GM19452 (cell line): ENCODE measurements at regions not wholly inside any gene's neighbourhood (a gene's known extent, or its start where the extent isn't known, plus 50 kb on each side); places are given as distances from the start of the nearest gene placed in this dataset.
A peak's percentile ranks its signal among the peaks of the same experiment; 100 is the strongest.
"Not testable (repeated sequence)": the region's sequence is repeated elsewhere in the genome, so short reads cannot be mapped to it uniquely, and the experiment has no call there.

Experiments used
- ATAC-seq: cut with Tn5 transposase; IDR thresholded peaks from one replicate; pipeline ENCODE4 v1.9.1; 2021; ENCODE audit not compliant: unreplicated experiment

DNA sequence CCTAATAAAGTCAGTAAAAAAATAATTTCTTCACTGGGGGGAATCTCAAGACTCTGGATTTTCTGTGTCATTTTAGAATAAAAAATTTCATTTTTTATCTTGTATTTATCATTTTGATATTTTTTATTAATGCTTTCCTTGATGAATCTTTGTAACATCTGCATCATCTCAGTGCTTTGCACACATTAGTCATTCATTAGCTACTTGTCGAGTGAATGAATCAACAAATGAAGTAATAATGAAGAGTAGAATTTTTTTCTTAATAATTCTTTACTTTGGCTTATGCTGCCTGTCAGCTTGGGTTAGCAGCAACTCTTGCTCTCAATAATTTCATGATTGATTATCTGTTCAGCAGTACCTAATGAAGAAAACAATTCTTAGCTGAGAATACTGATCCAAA, 530.8 kb downstream of the GRXCR1 start:
- ATAC-seq = no peak

DNA sequence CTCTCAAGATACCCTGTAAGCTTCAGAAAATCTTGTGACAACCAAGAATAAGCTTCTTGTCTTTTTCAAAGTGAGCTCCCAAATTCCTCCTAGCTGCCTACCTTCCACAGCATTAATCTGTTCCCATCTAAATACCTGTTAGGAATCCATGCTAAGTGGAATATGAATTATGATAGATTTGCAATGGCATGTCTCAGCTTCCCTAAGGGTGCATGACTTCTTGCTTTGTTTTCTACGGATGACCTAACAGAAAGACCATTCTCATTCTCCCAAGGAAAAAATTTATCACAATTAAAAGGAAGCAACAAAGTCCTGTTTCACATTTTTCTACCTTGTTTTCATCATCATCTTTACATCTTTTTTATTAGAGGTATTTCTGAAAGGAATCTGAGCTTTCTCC, 532.7 kb downstream of the GRXCR1 start:
- ATAC-seq = no peak

DNA sequence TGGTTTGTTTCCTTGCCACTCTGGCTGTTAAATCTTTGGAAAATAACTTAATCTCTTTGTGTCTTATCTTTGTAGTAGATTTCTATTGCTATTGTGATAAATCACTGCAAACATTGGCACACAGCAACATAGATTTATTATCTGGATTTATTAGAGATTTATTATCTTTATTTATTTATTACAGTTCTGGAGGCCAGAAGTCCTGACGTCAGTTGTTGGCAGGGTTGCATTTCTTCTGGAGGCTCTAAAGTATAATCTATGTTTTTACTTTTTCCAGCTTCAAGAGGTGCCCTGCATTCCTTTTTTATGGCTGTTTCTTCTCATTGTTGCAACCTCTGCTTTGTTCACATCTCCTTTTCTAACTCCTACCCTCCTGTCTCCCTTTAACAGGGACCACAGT, 542.8 kb downstream of the GRXCR1 start:
- no peak for ATAC-seq

DNA sequence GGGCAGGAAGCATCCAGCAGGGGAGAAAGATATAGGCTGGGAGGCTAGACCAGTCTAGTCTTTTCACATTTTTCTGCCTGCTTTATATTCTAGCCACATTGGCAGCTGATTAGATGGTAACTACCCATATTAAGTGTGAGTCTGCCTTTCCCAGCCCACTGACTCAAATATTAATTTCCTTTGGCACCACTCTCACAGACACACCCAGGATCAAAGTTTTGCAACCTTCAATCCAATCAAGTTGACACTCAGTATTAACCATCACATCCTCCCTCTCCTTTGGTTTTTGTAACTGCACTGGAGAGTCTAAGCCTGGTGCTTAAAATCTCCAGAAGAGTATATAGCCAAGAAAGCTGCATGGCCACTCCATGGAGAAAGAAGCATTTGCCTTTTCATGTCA, 560.4 kb downstream of the GRXCR1 start:
- no peak for ATAC-seq

DNA sequence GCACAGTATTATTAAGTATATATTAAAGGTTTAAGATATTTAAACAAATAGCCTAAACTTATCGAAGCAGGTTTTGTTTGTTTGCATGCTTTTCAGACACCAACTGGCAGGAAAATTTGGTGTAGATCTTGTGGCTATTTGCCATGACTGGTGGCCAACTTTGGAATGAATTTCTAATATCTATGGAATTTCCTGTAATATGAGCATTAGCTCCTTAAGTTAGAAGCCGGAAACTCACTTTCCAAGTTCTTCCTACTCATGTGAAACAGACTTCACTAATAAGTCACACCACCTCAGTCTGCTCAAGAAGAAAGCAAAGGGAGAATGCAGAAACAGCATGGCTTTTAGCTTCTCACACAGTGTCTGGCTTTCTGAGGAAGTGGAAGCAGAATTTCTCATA, 563.9 kb downstream of the GRXCR1 start:
- no peak for ATAC-seq

DNA sequence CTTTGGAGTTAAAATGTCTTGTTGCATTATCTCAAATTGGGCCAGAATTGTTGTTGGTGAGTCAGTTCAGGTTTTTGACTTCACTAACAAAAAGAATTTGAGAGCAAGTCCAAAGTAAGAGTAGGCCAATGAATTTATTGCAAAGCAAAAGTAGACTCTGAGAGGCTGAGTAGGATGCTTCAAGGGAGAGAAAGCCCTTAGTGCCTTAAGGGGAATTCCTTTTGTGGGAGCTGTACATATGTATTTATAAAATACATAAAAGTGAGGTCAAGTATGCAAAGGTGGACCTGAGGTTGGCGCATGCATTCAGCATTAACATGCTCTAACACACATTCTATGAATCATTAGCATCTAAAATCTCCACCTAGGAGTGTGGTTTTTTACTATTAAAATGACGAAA, 565.4 kb downstream of the GRXCR1 start:
- ATAC-seq = no peak

DNA sequence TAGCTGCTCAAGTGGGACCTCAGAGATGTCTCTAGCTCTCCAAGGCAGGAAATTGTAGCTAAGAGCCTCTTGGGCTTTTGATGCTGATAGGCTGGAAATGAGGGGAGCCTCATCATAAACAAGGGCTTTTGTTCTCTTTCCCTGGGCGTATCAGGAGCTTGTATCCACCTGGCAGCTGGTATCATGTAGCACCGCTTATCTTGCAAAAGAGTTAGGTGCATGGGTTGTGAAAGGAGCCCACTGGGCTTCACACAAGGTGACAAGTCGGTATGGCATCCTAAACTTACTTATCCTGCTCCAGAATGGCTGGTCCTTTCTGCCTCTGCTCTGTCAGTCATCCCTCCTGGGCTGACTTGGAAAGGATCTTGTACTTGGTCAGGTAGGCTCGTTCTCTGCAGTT, 565.8 kb downstream of the GRXCR1 start:
- no peak for ATAC-seq

DNA sequence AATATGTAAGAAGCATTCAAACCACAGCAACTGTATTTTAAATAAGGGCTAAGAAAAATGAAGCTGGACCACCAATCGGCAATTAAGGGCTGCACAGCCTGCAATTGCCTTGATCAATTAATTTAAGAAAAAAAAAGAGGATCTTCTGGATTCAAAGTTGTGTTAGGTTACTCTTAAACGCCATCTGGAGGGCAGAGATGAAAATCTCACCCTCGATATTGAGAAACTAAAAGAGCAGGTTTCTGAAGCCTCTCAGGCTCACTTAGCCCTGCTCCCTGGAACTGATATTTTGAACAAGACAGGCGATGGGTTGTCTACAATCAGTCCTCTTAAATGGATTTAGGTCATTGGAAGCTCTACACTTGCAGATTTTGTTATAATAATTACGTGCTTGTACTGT, 579.4 kb downstream of the GRXCR1 start:
- no peak for ATAC-seq

DNA sequence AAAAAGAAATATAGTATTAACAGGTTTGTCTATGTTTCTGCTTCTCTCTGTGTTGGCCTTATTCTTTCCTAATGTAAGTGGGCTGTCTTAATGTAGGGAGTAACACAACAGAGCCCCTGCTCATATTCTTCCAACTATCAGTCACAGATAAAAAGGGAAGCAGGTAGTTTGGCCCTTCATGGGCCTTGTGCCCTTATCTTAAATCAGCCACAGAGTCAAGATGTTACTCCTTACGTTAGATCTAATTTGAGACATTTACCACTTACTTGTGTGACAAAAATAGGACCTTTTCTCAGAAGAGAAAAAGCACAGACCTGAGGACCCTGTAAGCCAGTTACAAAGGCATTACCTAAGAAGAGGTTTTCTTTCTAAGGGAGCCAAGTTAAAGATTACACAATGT, 589.0 kb downstream of the GRXCR1 start:
- no peak for ATAC-seq

DNA sequence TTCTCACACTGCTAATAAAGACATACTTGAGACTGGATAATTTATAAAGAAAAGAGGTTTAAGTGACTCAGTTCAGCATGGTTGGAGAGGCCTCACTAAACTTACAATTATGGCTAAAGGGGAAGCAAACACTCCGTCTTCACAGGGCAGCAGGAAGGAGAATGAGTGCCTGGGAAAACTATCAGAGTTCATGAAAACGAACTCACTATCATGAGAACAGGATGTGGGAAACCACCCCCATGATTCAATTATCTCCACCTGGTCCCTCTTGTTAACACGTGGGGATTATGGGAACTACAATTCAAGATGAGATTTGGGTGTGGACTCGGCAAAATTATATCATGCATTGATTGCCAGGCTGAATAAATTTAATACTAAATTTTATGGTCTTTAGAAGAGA, 592.7 kb downstream of the GRXCR1 start:
- ATAC-seq = no peak

DNA sequence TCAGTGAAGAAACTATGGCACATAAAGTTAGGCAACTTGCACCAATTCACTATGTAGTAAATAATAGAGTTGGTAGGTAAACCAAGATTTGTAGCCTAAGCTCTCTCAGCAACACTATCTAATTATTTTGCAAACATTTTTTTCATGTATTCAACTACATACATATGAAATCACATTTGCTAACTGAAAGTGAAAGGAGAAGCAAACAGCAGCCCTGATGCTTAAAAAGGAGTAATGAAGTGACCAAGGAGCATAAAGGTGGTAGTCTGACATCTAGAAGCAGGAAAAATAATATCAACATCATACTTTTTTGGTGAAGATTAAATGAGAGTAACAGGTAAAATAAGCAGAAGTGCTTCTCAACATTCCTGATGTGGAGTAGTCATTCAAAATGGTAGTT, 603.7 kb downstream of the GRXCR1 start:
- peak; percentile 63 for ATAC-seq

DNA sequence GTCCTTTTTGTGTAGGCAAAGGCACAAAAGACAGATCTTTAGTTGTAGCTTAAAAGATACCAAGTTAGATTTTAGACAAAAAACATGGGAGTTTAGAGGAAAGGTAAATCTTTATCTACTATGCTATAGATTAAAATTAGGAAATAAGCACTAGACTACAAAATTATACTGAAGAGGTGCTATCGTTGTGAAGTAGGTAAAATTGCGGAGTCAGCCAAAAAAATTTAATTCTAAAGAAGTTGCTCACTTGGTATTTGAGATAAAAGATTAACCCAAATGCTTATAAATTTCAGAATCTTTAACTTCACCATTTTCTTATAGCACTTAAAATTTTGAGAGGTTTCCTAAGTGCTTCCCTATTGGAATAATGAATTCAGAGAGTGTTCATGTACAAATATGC, 604.1 kb downstream of the GRXCR1 start:
- no peak for ATAC-seq

DNA sequence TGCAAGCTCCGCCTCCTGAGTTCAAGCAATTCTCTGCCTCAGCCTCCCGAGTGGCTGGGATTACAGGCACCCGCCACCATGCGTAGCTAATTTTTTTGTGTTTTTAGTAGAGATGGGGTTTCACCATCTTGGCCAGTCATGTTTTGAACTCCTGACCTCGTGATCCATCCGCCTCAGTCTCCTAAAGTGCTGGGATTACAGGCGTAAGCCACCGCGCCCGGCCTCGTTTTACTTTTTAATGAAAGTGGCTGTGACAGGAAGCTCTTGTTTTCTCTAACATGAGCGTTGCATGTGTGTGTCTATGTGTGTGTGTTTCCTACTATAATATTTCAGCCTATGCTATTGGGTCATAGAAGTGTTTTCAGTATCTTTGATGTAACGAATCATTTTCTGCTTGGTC, 613.3 kb downstream of the GRXCR1 start:
- not testable (repeated sequence) for ATAC-seq

DNA sequence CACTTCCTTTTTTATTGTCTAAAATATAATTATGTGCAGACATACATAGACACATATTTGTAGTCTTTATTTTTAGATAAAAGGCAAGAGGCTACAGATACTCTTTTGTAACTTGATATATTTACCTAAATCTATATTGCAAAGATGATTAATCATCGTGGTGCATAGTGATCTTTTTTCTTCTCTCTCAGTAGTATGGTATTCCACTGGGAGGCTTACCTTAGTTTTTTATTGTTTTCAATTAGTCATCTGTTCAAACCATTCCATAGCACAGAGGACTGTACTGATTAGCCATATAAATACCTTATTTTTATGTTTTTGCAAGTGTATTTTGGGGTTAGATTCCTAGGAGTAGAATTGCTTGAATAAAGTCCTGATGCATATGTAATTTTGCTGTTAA, 619.7 kb downstream of the GRXCR1 start:
- no peak for ATAC-seq

DNA sequence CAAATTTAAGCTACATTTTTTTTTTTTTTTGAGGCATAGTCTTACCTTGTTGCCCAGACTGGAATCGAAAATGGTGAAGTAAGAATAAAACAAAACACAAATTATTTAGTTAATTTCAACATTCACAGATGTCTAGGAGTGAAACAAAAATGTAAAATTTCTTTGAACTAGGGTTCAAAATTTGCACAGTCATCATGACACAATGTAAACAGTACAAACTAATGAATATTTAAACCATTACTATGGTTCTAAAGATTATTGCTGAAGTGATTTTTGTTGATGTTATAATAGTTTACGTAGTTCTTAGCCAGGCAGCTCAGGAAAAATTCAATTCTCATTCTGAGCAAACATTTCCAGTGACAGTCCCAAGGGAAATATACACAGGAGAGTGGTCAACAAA, 633.1 kb downstream of the GRXCR1 start:
- no peak for ATAC-seq

DNA sequence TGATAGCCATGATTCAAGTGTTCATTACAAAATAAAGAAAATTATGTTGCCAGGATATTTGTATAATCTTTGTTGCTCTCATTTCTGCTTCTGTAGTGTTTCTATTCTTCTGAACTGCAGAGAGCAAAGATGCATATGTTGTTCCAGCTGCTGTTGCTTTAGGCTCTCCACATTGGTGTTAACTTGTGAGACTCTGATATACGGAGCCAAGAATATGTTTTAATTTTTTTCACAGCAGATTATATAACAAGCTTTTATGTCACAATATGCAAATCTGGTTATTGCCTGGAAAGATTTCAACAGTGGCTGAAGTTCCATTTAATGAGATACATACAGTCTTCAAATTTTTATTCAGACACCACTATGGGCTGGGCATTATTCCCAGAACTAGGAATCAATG, 655.0 kb downstream of the GRXCR1 start:
- ATAC-seq = no peak

DNA sequence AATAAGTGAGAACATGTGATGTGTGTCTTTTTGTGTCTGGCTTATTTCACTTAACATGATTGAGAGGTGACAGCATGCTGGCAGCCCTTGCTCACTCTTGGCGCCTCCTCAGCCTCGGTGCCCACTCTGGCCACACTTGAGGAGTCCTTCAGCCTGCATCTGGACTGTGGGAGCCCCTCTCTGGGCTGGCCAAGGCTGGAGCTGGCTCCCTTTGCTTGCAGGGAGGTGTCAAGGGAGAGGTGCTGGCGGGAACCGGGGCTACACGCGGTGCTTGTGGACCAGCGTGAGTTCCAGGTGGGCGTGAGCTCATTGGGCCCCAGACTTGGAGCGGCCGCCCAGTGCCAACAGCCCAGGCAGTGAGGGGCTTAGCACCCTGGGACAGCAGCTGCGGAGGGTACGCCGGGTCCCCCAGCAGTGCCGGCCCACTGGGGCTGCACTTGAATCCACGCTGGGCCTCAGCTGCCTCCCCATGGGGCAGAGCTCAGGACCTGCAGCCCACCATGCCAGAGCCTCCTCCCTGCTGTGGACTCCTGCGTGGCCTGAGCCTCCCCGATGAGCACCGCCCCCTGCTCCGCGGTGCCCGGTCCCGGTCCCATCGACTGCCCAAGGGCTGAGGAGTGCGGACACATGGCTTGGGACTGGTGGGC, 658.6 kb downstream of the GRXCR1 start:
- ATAC-seq = no peak

DNA sequence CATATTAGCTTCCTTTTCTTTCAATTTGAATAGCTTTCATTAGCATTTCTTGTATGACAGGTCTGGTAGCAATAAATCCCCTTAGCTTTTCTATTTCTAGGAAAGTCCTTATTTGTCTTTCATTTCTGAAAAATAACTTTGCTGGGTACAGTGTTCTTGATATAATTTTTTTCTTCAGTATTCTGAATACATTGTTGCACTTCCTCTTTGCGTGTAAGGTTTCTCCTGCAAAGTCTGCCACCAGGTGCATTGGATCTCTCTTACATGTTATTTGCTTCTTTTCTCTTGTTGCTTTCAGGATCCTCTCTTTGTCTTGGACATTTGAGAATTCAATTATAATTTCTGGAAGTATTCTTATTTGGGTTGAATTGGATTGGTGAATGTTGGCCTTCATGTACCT, 663.7 kb downstream of the GRXCR1 start:
- ATAC-seq = no peak

DNA sequence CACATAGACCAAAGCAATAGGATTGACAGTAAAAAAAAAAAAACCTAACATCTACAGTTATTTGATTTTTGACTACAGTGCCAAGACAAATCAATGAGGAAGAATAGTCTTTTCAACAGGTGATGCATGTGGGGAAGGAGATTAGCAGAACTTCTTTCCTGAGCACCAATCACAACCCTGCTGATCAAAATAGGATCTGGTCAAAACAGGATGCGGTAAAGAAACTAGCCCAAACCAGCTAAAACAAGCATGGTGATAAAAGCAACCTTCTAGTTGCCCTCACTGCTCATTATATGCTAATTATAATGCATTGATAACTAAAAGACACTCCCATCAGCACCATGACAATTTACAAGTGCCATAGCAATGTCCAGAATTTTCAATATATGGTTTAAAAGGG, 667.5 kb downstream of the GRXCR1 start:
- ATAC-seq = no peak

DNA sequence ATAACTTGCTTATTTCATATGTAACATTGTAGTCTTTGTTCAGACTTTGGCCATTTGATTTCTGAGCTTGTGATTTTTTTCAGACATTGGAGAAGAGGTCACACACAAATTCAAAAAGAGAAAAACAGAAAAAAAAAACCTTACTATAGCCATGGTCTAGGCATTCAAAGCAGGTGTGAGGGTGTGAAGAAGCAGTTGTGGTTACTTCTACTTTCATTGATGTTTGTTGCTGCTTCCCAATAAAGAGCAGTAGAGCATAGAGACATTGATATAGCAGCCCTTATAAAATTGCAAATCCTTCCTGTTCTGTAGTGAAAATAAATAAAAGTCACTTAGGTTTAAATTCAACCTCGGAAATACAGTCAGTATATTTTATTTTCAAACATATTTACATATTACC, 671.6 kb downstream of the GRXCR1 start:
- ATAC-seq = no peak

DNA sequence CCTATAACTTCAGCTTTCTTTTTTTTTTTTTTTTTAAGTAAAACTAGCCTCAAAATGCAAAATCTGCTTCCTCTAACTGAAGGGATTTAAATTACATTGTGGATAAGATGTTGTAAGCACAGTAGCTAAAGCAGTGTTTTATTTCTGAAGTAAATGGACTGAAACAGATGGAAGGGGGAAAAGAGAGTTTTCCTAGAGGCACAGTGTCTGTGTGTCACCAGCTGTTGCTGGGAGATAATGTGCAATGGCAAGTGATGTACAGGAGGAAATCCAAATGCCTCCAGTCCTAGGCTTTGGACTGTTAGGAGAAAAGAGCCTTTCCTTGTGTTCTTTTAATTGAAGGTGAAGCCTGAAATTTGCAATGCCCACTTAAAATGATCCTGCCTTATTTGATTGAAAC, 672.1 kb downstream of the GRXCR1 start:
- ATAC-seq = no peak

DNA sequence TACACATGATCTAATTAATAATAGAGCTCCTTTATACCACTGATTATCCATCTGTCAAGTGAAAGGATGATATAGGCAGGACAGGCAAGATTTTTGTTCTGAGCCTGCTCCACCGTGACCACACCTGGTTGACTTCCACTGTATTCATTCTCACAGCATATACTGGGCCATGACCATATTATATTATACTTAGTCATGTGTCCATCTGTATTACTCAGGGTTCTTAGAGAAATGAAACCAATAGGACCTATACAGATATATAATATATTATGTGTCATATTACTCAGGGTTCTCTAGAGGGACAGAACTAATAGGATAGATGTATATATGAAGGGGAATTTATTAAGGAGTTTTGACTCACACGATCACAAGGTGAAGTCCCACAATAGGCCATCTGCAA, 675.1 kb downstream of the GRXCR1 start:
- ATAC-seq = no peak

DNA sequence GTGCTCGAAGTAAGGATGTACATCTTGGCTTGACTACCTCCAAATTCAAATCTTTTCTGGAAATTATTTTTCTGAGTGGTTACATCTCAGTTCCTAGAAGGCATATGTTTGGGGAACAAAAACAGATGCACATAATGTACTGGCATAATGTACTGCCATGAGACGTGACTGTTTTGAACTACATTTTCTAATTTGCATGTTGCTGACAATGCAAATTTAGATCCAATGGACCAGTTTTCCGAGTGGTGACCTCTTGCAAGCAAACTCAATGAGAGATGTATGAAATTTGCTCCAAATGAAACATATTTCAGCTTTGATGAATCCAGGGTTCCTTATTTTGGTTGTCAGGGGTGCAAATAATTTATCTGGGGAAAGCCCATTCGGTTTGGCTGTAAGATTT, 694.3 kb downstream of the GRXCR1 start:
- ATAC-seq = no peak

DNA sequence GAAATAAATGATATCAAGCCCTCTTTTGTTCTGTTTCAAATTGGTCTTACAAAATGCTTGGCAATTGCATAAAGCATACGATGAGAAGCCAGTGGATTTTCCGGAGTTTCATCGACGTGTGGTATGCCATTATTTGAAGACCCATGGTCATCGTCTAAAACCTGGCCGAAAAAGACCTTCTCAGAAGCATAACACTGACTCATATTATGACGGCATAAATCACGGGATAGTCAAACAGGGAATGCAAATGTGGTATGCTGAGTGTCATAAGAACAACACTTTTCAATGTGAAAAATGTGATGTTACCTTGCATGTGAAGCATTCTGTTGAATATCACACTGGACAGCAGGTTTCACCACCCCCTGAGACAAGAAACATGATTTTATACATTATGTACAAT, 695.2 kb downstream of the GRXCR1 start:
- ATAC-seq = no peak
